SK-N-SH (cell line): ENCODE measurements at regions not wholly inside any gene's neighbourhood (a gene's known extent, or its start where the extent isn't known, plus 50 kb on each side); places are given as distances from the start of the nearest gene placed in this dataset.

Source experiments
- CTCF ChIP-seq: fragments of 200-600 bp; sonication (generic); IDR thresholded peaks from 2 replicates; pipeline ENCODE4 v1.6.1; 2017; ENCODE audit warnings: antibody characterized with exemption, mild to moderate bottlenecking, moderate library complexity
- FOXM1 ChIP-seq: IDR thresholded peaks from 2 replicates; pipeline ENCODE4 v1.4.0; 2012; ENCODE audit warnings: low read depth, mild to moderate bottlenecking
- JUND ChIP-seq: IDR thresholded peaks from 2 replicates; pipeline ENCODE4 v1.4.0; 2012
- RAD21 ChIP-seq: IDR thresholded peaks from 2 replicates; pipeline ENCODE4 v1.6.1; 2012; ENCODE audit warnings: mild to moderate bottlenecking, low read length
- RFX5 ChIP-seq: IDR thresholded peaks from 2 replicates; pipeline ENCODE4 v1.6.1; 2012; ENCODE audit warnings: mild to moderate bottlenecking, improper control_type of control experiment, low read length
- TF ChIP-seq, protein P1 (sequence below): IDR thresholded peaks from 2 replicates; pipeline ENCODE4 v1.4.0; 2012; ENCODE audit warnings: low read depth, borderline replicate concordance
- TF ChIP-seq, protein P2 (sequence below): fragments of 150-350 bp; IDR thresholded peaks from 2 replicates; pipeline ENCODE4 v1.6.1; 2017; ENCODE audit warnings: antibody characterized with exemption, low read length, low read depth, borderline replicate concordance

DNA sequence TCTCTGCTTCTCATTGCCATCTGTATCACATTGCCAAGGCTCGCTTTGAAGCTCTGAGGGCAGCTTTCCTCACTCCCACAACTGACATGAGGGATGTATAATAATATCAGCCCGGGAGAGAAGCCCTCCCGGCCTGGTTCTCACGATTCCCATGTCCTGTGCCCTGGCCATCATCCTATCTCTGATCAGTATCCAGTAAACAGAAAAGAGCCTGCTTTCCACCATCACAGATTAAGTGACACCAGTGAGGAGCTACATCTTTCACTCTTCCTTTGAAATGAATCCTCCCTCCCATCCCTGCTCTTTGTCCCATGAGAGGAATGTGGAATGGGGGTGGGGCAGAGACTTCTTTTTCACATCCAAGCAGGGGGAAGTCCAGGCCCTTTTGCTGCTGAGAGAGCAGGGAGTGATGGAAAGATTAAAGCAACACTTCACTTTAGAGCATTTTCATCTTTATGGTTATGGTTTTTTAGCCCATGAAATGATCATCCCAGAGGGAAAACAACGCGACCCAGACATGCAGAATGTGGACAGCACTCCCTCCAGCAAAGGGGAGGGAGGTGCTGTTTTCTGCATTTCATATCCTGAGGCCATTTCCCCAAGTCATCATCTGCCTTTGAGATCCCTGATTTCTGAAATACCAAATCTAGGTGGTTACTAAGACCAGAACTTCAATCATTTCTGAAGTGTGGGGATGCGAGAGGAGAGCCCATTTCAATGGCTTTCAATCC is 84.6 kb upstream of the LYZL1 start:
- TF ChIP-seq CTCF (no peak), RAD21 (no peak; the same call in 1 of the 2 replicates), JUND (no peak), RFX5 (no peak), FOXM1 (no peak)
- TF ChIP-seq, protein P1, sequence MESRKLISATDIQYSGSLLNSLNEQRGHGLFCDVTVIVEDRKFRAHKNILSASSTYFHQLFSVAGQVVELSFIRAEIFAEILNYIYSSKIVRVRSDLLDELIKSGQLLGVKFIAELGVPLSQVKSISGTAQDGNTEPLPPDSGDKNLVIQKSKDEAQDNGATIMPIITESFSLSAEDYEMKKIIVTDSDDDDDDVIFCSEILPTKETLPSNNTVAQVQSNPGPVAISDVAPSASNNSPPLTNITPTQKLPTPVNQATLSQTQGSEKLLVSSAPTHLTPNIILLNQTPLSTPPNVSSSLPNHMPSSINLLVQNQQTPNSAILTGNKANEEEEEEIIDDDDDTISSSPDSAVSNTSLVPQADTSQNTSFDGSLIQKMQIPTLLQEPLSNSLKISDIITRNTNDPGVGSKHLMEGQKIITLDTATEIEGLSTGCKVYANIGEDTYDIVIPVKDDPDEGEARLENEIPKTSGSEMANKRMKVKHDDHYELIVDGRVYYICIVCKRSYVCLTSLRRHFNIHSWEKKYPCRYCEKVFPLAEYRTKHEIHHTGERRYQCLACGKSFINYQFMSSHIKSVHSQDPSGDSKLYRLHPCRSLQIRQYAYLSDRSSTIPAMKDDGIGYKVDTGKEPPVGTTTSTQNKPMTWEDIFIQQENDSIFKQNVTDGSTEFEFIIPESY, result no peak
- TF ChIP-seq, protein P2, sequence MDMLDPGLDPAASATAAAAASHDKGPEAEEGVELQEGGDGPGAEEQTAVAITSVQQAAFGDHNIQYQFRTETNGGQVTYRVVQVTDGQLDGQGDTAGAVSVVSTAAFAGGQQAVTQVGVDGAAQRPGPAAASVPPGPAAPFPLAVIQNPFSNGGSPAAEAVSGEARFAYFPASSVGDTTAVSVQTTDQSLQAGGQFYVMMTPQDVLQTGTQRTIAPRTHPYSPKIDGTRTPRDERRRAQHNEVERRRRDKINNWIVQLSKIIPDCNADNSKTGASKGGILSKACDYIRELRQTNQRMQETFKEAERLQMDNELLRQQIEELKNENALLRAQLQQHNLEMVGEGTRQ, result no peak
